ENCODE measurements at regions not wholly inside any gene's neighbourhood (a gene's known extent, or its start where the extent isn't known, plus 50 kb on each side); places are given as distances from the start of the nearest gene placed in this dataset.

DNA sequence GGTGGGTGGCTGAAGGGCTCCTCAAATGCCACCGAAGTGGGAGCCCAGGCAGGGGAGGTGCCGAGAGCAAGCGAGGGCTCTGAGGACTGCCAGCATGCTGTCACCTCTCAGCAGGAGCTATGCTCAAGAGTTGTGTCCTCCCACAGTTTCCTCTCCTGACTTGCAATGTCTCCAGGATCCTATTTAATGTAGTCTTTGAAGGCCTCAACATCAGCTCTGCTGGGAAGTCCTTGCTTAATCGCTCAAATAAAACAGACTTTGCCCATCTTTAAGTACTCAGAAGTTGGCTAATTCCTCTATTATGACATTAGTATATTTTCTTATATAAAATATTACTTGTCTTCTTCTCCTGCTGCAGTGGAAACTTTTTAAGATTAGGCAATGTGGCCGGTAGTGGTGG is 154.2 kb upstream of the NRIP1 start:
- no peak overlapping the region for H3K4ac ChIP-seq (ENCODE audit: low read depth, low read length)
- H3K23me2 ChIP-seq (ENCODE audit: insufficient read length, low read depth, low read length, poor library complexity, severe bottlenecking) = no peaks in the 10 kb centered on the region
- no peak overlapping the region for H2AK5ac ChIP-seq (ENCODE audit: insufficient read length, low read length)
- TF ChIP-seq CTCF (conservative IDR thresholded peaks at IDR 0.05) = no peak
- no peaks in the 10 kb centered on the region for H3K9me3 Mint-ChIP-seq
- no peak overlapping the region for H3K4me2 ChIP-seq (ENCODE audit: insufficient read depth, insufficient read length, low read length)
- H3K27me3 ChIP-seq (ENCODE audit: insufficient read depth, low read length) = peaks cover 9% of the 10 kb centered on the region; the same call in 1 of the 2 replicates
- no peaks in the 10 kb centered on the region for H3K79me1 ChIP-seq (ENCODE audit: insufficient read depth, low read depth, low read length, poor library complexity, severe bottlenecking)
- H3K9ac ChIP-seq (ENCODE audit: extremely low read depth, insufficient read length, low read length) = no peak overlapping the region
- no peak overlapping the region for H4K5ac ChIP-seq (ENCODE audit: insufficient read length, low read depth, low read length)
- no peak overlapping the region for H2BK20ac ChIP-seq (ENCODE audit: low read depth, low read length, poor library complexity, severe bottlenecking)
- no peak overlapping the region for H3T11ph ChIP-seq (ENCODE audit: low read length)
- H3K18ac ChIP-seq (ENCODE audit: insufficient read length, low read depth, low read length) = no peak overlapping the region
- H2BK12ac ChIP-seq (ENCODE audit: insufficient read length, low read depth, low read length) = no peak overlapping the region
- no peak overlapping the region for H2AFZ ChIP-seq (ENCODE audit: low read length)
- H2BK120ac ChIP-seq (ENCODE audit: low read depth, low read length, poor library complexity, severe bottlenecking) = no peak overlapping the region
- H4K20me1 ChIP-seq (ENCODE audit: control insufficient read depth, insufficient read depth, insufficient read length) = no peaks in the 10 kb centered on the region
- H4K8ac ChIP-seq (replicated peaks; ENCODE audit: insufficient read length, low read depth, low read length) = no peak overlapping the region
- no peak overlapping the region for H2BK15ac ChIP-seq (ENCODE audit: low read depth, low read length)
- H4K91ac ChIP-seq (ENCODE audit: insufficient read length, low read depth, low read length) = no peak overlapping the region
- no peak for DNase-seq
- peaks cover 24 to 33% of the 10 kb centered on the region in 2 experiments for H3K4me1 Mint-ChIP-seq
- no peak overlapping the region for H3K4me3 Mint-ChIP-seq
- H3K14ac ChIP-seq (ENCODE audit: insufficient read depth, low read length) = no peak overlapping the region
- no peaks in the 10 kb centered on the region for H3K36me3 Mint-ChIP-seq (ENCODE audit: insufficient read depth in 1 of 3, low read depth in 3 of 3)
- no peaks in the 10 kb centered on the region for H3K4me1 ChIP-seq (ENCODE audit: insufficient read depth, low read length)
- no peak overlapping the region for H2BK5ac ChIP-seq (ENCODE audit: insufficient read length, low read length)
- no peak overlapping the region for H3K56ac ChIP-seq (ENCODE audit: insufficient read length, low read depth, low read length)
- no peaks in the 10 kb centered on the region for H3K9me3 ChIP-seq (ENCODE audit: control insufficient read depth, low read depth, low read length)
- H3K23ac ChIP-seq (ENCODE audit: insufficient read length, low read depth, low read length) = no peak overlapping the region
- H3K27ac Mint-ChIP-seq = no peak overlapping the region
- H3K79me2 ChIP-seq (ENCODE audit: insufficient read depth, low read length) = no peaks in the 10 kb centered on the region
- no CpG with 5 or more reads among the region's 5 CpGs for WGBS (ENCODE audit: extremely low coverage, insufficient read length, low lambda C conversion rate)
- H3K27ac ChIP-seq (ENCODE audit: insufficient read length, low read depth, low read length) = no peak overlapping the region
- H3K27me3 Mint-ChIP-seq (ENCODE audit: low read depth) = peaks cover 30% of the 10 kb centered on the region
